ENCODE measurements at regions not wholly inside any gene's neighbourhood (a gene's known extent, or its start where the extent isn't known, plus 50 kb on each side); places are given as distances from the start of the nearest gene placed in this dataset.

GRCh38 chr3:68256635-68257223 is 602.3 kb upstream of the SUCLG2 start:
- no peak overlapping the region for H3K27ac Mint-ChIP-seq
- no peaks in the 10 kb centered on the region for H3K9me3 Mint-ChIP-seq (ENCODE audit: low read depth)
- H3K36me3 Mint-ChIP-seq (ENCODE audit: insufficient read depth) = no peaks in the 10 kb centered on the region
- no peaks in the 10 kb centered on the region for H3K27me3 Mint-ChIP-seq
- H3K4me3 Mint-ChIP-seq (ENCODE audit: low read depth) = no peak overlapping the region
- H3K4me1 Mint-ChIP-seq (ENCODE audit: low read depth) = no peaks in the 10 kb centered on the region
- TF ChIP-seq, protein P1, sequence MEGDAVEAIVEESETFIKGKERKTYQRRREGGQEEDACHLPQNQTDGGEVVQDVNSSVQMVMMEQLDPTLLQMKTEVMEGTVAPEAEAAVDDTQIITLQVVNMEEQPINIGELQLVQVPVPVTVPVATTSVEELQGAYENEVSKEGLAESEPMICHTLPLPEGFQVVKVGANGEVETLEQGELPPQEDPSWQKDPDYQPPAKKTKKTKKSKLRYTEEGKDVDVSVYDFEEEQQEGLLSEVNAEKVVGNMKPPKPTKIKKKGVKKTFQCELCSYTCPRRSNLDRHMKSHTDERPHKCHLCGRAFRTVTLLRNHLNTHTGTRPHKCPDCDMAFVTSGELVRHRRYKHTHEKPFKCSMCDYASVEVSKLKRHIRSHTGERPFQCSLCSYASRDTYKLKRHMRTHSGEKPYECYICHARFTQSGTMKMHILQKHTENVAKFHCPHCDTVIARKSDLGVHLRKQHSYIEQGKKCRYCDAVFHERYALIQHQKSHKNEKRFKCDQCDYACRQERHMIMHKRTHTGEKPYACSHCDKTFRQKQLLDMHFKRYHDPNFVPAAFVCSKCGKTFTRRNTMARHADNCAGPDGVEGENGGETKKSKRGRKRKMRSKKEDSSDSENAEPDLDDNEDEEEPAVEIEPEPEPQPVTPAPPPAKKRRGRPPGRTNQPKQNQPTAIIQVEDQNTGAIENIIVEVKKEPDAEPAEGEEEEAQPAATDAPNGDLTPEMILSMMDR (IDR thresholded peaks at IDR 0.05; ENCODE audit: unreplicated experiment) = peak; percentile 39
- DNase-seq (ENCODE audit: low spot score, unreplicated experiment) = no peak

DNA sequence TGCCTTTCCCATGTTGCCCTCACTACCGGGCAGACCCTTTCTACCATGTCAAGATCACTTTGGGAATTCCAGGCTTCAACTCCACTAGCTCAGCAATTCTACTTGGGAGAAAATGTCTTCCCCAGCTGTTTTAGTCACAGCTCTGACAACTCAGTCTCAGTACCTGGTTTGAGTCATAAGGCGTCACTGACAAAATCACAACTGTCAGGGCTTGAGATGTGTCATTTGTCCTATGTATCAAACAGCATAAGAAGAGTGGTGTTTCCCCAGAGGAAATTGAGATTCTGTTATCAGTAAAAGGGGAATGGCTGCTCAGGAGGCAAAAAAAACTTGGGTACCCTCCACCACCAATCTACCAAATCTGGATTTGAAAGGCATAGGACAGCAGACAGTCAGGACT is 594.9 kb upstream of the SUCLG2 start:
- Mint-ChIP-seq H3K27ac (no peak overlapping the region), H3K4me3 (ENCODE audit: low read depth) (no peak overlapping the region), H3K4me1 (ENCODE audit: low read depth) (no peaks in the 10 kb centered on the region), H3K9me3 (ENCODE audit: low read depth) (no peaks in the 10 kb centered on the region), H3K27me3 (no peaks in the 10 kb centered on the region), H3K36me3 (ENCODE audit: insufficient read depth) (no peaks in the 10 kb centered on the region)
- no peak for DNase-seq (ENCODE audit: low spot score, unreplicated experiment)
- TF ChIP-seq, protein P1 (IDR thresholded peaks at IDR 0.05; ENCODE audit: unreplicated experiment) = no peak

DNA sequence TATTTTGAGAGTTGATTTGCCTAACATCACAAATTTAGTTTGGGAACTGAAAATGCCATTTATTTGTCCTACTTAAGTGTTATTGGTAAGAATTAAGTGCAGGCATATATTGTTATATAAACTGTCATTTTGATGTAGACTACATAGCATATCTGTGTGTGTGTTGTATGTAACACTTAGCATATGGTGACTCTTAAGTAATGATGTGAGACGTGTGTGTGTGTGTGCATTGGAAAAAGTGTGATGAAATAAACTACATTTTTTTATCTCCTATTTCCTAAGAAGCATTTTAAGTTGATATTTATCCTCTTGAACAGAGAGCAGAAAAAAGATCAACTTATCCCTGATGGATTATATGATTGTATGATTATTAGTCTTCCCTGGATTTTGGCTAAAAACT is 588.2 kb upstream of the SUCLG2 start:
- no peaks in the 10 kb centered on the region for H3K27me3 Mint-ChIP-seq
- no peak overlapping the region for H3K27ac Mint-ChIP-seq
- no peak for DNase-seq (ENCODE audit: low spot score, unreplicated experiment)
- H3K36me3 Mint-ChIP-seq (ENCODE audit: insufficient read depth) = no peaks in the 10 kb centered on the region
- TF ChIP-seq, protein P1 (IDR thresholded peaks at IDR 0.05; ENCODE audit: unreplicated experiment) = no peak
- no peak overlapping the region for H3K4me3 Mint-ChIP-seq (ENCODE audit: low read depth)
- no peaks in the 10 kb centered on the region for H3K9me3 Mint-ChIP-seq (ENCODE audit: low read depth)
- peaks cover 2% of the 10 kb centered on the region for H3K4me1 Mint-ChIP-seq (ENCODE audit: low read depth)

- Mint-ChIP-seq H3K4me3 (ENCODE audit: low read depth) (no peak overlapping the region), H3K27ac (no peak overlapping the region), H3K9me3 (ENCODE audit: low read depth) (no peaks in the 10 kb centered on the region), H3K27me3 (no peaks in the 10 kb centered on the region), H3K36me3 (ENCODE audit: insufficient read depth) (no peaks in the 10 kb centered on the region), H3K4me1 (ENCODE audit: low read depth) (peaks cover 2% of the 10 kb centered on the region)
- no peak for DNase-seq (ENCODE audit: low spot score, unreplicated experiment)
- TF ChIP-seq, protein P1 (IDR thresholded peaks at IDR 0.05; ENCODE audit: unreplicated experiment) = no peak
Measured at GRCh38 chr3:68239542-68239941, 585.1 kb upstream of the SUCLG2 start.

DNA sequence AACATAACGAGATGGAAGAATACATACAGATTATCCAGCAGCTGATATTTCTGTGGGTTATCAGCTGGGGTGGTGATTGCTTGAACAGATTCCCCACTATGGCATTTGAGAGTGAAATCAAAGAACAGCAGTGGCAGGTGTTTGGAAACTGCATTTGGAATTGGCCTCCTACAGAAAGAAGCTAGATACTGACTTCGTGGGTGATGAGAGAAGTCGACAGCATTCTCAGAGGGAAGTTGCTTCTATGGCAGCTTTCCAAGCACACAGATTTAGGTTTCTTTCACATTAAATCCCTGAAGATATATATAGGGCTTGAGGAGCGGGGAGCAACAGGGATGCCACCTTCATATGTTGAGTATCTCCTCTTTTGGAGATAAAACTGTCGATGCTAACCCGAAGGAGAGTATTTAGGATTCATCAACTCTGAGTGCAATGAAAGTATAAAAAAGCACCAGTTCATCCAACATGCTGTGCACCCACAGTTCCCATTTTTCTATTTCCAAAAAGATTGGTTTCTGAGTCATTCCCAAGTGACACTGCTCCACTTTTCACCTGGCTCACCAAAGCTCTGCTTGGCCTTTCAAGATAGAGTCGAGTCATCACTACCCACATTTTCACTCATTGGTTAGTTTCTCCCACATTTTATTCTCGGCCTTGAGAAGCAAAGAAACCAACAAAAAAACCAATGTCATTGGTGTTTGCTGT is 579.8 kb upstream of the SUCLG2 start:
- no peaks in the 10 kb centered on the region for H3K36me3 Mint-ChIP-seq (ENCODE audit: insufficient read depth)
- TF ChIP-seq, protein P1 (IDR thresholded peaks at IDR 0.05; ENCODE audit: unreplicated experiment) = no peak
- H3K27ac Mint-ChIP-seq = no peak overlapping the region
- peaks cover 2% of the 10 kb centered on the region for H3K4me1 Mint-ChIP-seq (ENCODE audit: low read depth)
- H3K4me3 Mint-ChIP-seq (ENCODE audit: low read depth) = no peak overlapping the region
- no peaks in the 10 kb centered on the region for H3K27me3 Mint-ChIP-seq
- peaks cover 7% of the 10 kb centered on the region for H3K9me3 Mint-ChIP-seq (ENCODE audit: low read depth)
- no peak for DNase-seq (ENCODE audit: low spot score, unreplicated experiment)
